ENCODE measurements at regions not wholly inside any gene's neighbourhood (a gene's known extent, or its start where the extent isn't known, plus 50 kb on each side); places are given as distances from the start of the nearest gene placed in this dataset.

DNA sequence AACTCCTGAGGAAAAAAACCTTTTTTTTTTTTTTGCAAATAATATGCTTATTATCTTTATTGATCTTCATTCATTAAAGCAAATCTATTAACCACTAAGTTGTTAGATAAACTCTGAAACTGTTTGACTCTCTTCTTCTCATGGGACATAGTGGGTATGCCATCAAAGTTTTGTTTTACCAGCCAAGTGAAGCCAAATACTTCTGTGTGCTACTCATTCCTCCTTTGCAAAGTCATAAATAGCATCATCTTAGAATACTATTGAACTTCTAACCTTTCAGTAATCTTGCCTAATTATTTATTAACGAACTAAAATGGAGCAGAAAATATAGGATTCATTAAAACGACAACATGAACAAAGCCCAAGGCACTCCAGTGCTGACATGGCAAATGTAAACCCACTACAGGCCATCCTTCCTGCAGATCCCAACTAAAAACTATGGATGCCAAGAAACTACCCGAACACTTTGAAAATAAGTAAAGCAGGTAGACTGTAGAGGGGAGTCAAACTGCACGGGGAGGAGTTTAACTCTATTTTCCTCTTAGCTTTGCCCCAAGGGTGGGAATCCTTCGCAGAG lies 61.2 kb upstream of the ODAD2 start:
- DNase-seq (ENCODE audit: low spot score) = no peak

DNA sequence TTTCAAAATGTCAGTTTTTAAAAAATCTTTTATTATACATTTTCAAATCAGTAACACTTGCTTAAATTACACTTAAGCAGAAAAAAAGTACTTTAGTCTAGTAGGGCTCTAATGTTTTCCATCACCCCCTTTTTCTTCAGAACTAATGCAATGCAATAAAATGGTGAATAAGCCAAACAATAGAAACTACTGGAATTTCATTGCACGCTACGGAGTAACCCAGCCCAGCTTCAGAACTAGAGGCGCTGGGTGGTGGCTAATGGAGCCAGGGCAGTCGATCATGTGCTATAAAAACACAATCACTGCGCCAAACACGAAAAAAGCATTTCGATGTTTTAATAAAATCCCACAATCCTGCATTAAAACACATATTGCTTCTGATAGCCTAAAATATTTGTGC lies 59.9 kb upstream of the ODAD2 start:
- DNase-seq (ENCODE audit: low spot score) = no peak

DNA sequence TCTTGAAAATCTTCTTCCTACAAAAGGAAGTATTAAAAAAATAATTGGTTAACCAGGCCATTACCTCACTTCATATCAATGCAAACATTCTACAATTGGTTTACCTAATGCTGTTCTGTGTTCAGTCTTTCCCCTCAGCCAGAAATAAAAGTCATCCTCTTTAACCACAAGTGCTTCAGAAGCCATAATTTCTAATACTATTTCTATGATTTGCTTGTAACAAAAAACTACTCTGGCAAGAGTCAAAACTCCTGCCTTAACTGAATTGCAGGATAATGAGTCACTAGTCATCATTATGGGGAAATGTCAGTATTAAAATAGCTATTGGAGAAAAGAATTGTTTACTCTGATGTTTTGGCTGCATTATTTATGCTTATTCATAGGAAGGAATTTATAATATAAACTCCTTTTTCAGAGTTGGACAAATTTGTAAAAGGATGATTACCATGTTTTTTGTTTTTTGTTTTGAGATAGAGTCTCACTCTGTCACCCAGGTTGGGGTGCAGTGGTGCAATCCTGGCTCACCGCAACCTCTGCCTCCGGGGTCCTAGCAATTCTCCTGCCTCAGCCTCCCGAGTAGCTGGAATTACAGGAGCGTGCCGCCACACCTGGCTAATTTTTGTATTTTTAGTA lies 55.5 kb upstream of the ODAD2 start:
- no peak for DNase-seq (ENCODE audit: low spot score)

- DNase-seq (ENCODE audit: low spot score) = no peak
Measured at GRCh38 chr10:28049286-28049685, 50.4 kb upstream of the ODAD2 start.
